HL-60/S4 treated with retinoic acid at 250 ng/mL for 4 days and 3 days (cell line): ENCODE measurements at regions not wholly inside any gene's neighbourhood (a gene's known extent, or its start where the extent isn't known, plus 50 kb on each side); places are given as distances from the start of the nearest gene placed in this dataset.
"Not testable (repeated sequence)": the region's sequence is repeated elsewhere in the genome, so short reads cannot be mapped to it uniquely, and the experiment has no call there.

ENCODE experiments used
- in situ Hi-C: fragments of 300-500 bp; cut with MboI; formaldehyde crosslinking; loops from 2 replicates; pipeline ENCODE4 v1.7.0; 2022; ENCODE audit warnings: low sequenced_read_pairs

GRCh38 chr11:116353589-116353988, 419.2 kb downstream of the BUD13 start:
- in situ Hi-C loops = no loop called here

- in situ Hi-C loops = no loop called here
Observed at GRCh38 chr11:116352881-116353280, 419.9 kb downstream of the BUD13 start.

GRCh38 chr11:116348226-116348625, 424.6 kb downstream of the BUD13 start:
- in situ Hi-C loops = no loop called here

- in situ Hi-C loops = no loop called here
Observed at GRCh38 chr11:116345575-116345974, 427.2 kb downstream of the BUD13 start.

GRCh38 chr11:116344601-116345000, 428.2 kb downstream of the BUD13 start:
- in situ Hi-C loops = no loop called here

GRCh38 chr11:116343270-116343669, 429.5 kb downstream of the BUD13 start:
- in situ Hi-C loops = no loop called here

GRCh38 chr11:116342148-116342547, 430.6 kb downstream of the BUD13 start:
- in situ Hi-C loops = no loop called here

- in situ Hi-C loops = no loop called here
Observed at GRCh38 chr11:116339306-116340098, 433.3 kb downstream of the BUD13 start.

- in situ Hi-C loops = not testable (repeated sequence)
Observed at GRCh38 chr11:116338500-116338899, 434.3 kb downstream of the BUD13 start.

GRCh38 chr11:116336540-116336939, 436.2 kb downstream of the BUD13 start:
- in situ Hi-C loops = no loop called here

GRCh38 chr11:116335891-116336290, 436.9 kb downstream of the BUD13 start:
- in situ Hi-C loops = no loop called here

- in situ Hi-C loops = no loop called here
Observed at GRCh38 chr11:116335078-116335477, 437.7 kb downstream of the BUD13 start.

- in situ Hi-C loops = no loop called here
Observed at GRCh38 chr11:116334596-116334995, 438.2 kb downstream of the BUD13 start.

GRCh38 chr11:116333001-116333535, 439.7 kb downstream of the BUD13 start:
- in situ Hi-C loops = no loop called here

- in situ Hi-C loops = no loop called here
Observed at GRCh38 chr11:116332391-116332790, 440.4 kb downstream of the BUD13 start.

GRCh38 chr11:116331381-116331780, 441.4 kb downstream of the BUD13 start:
- in situ Hi-C loops = no loop called here

- in situ Hi-C loops = no loop called here
Observed at GRCh38 chr11:116330439-116331185, 442.2 kb downstream of the BUD13 start.

- in situ Hi-C loops = no loop called here
Observed at GRCh38 chr11:116329354-116330090, 443.3 kb downstream of the BUD13 start.

GRCh38 chr11:116328851-116329250, 443.9 kb downstream of the BUD13 start:
- in situ Hi-C loops = no loop called here

- in situ Hi-C loops = no loop called here
Observed at GRCh38 chr11:116328391-116328790, 444.4 kb downstream of the BUD13 start.

GRCh38 chr11:116326146-116326545, 446.6 kb downstream of the BUD13 start:
- in situ Hi-C loops = no loop called here
